HEK293T (cell line): ENCODE measurements at regions not wholly inside any gene's neighbourhood (a gene's known extent, or its start where the extent isn't known, plus 50 kb on each side); places are given as distances from the start of the nearest gene placed in this dataset.

ENCODE experiments used
- ARNT ChIP-seq: fragments of 450-650 bp; IDR thresholded peaks from 2 replicates; pipeline ENCODE4 v1.6.1; 2017; ENCODE audit warnings: mild to moderate bottlenecking
- BHLHE40 ChIP-seq: fragments of 450-650 bp; IDR thresholded peaks from 2 replicates; pipeline ENCODE4 v1.6.1; 2016; ENCODE audit warnings: mild to moderate bottlenecking, moderate library complexity, borderline replicate concordance
- FOXA1 ChIP-seq: fragments of 450-650 bp; IDR thresholded peaks from 2 replicates; pipeline ENCODE4 v1.6.1; 2016; ENCODE audit warnings: mild to moderate bottlenecking
- HDGF ChIP-seq: fragments of 450-650 bp; IDR thresholded peaks from 2 replicates; pipeline ENCODE4 v1.6.1; 2017; ENCODE audit warnings: antibody characterized with exemption, borderline replicate concordance
- LEF1 ChIP-seq: fragments of 450-650 bp; IDR thresholded peaks from 2 replicates; pipeline ENCODE4 v1.6.1; 2017; ENCODE audit warnings: mild to moderate bottlenecking, borderline replicate concordance
- TARDBP ChIP-seq: fragments of 450-650 bp; IDR thresholded peaks from 2 replicates; pipeline ENCODE4 v1.6.1; 2016

- no peak for TF ChIP-seq BHLHE40
- TF ChIP-seq HDGF: no peak
- TF ChIP-seq LEF1: no peak
- TF ChIP-seq TARDBP: no peak
- no peak for TF ChIP-seq FOXA1
- no peak for TF ChIP-seq ARNT
These were observed 320.2 kb downstream of the PTPRC start for GRCh38 chr1:198959032-198959431.
